ENCODE measurements at regions not wholly inside any gene's neighbourhood (a gene's known extent, or its start where the extent isn't known, plus 50 kb on each side); places are given as distances from the start of the nearest gene placed in this dataset.
"Not testable (repeated sequence)": the region's sequence is repeated elsewhere in the genome, so short reads cannot be mapped to it uniquely, and the experiment has no call there.

- H3K27me3 ChIP-seq (ENCODE audit: insufficient read depth, low read length), result no peaks in the 10 kb centered on the region
- peaks cover 13% of the 10 kb centered on the region; the same call in 1 of the 2 replicates for H3K36me3 ChIP-seq (ENCODE audit: insufficient read depth, low read length)
- H3K4me1 ChIP-seq (ENCODE audit: control insufficient read depth, insufficient read depth, low read length, unreplicated experiment), result peaks cover 13% of the 10 kb centered on the region
- no peaks in the 10 kb centered on the region for H3K79me2 ChIP-seq (ENCODE audit: control insufficient read depth, insufficient read depth, low read length, unreplicated experiment)
- no peak overlapping the region for H3K27ac ChIP-seq (ENCODE audit: low read depth, low read length)
- H3K4me3 ChIP-seq (ENCODE audit: low read depth, low read length), result no peak overlapping the region
- H2AFZ ChIP-seq (ENCODE audit: low read length, unreplicated experiment), result no peak overlapping the region
These were observed 200.4 kb downstream of the UTRN start for GRCh38 chr6:144485531-144485930.

- peaks cover 7% of the 10 kb centered on the region for H3K4me1 ChIP-seq (ENCODE audit: control insufficient read depth, insufficient read depth, low read length, unreplicated experiment)
- H3K79me2 ChIP-seq (ENCODE audit: control insufficient read depth, insufficient read depth, low read length, unreplicated experiment), result no peaks in the 10 kb centered on the region
- no peak overlapping the region for H3K4me3 ChIP-seq (ENCODE audit: low read depth, low read length)
- no peak overlapping the region for H3K27ac ChIP-seq (ENCODE audit: low read depth, low read length)
- H2AFZ ChIP-seq (ENCODE audit: low read length, unreplicated experiment), result no peak overlapping the region
- H3K27me3 ChIP-seq (ENCODE audit: insufficient read depth, low read length), result no peaks in the 10 kb centered on the region
- peaks cover 20% of the 10 kb centered on the region; the same call in 1 of the 2 replicates for H3K36me3 ChIP-seq (ENCODE audit: insufficient read depth, low read length)
These were observed 203.5 kb downstream of the UTRN start for GRCh38 chr6:144488590-144488989.

- H3K27ac ChIP-seq (ENCODE audit: low read depth, low read length), result peak overlapping the region; percentile 7; the same call in 1 of the 2 replicates
- H3K79me2 ChIP-seq (ENCODE audit: control insufficient read depth, insufficient read depth, low read length, unreplicated experiment), result no peaks in the 10 kb centered on the region
- no peaks in the 10 kb centered on the region for H3K27me3 ChIP-seq (ENCODE audit: insufficient read depth, low read length)
- peaks cover 7% of the 10 kb centered on the region for H3K4me1 ChIP-seq (ENCODE audit: control insufficient read depth, insufficient read depth, low read length, unreplicated experiment)
- no peak overlapping the region for H3K4me3 ChIP-seq (ENCODE audit: low read depth, low read length)
- H3K36me3 ChIP-seq (ENCODE audit: insufficient read depth, low read length), result peaks cover 16% of the 10 kb centered on the region
- H2AFZ ChIP-seq (ENCODE audit: low read length, unreplicated experiment), result no peak overlapping the region
These were observed 208.1 kb downstream of the UTRN start for GRCh38 chr6:144493035-144493910.

- H3K79me2 ChIP-seq (ENCODE audit: control insufficient read depth, insufficient read depth, low read length, unreplicated experiment); H3K27me3 ChIP-seq (ENCODE audit: insufficient read depth, low read length); H3K27ac ChIP-seq (ENCODE audit: low read depth, low read length); H3K4me3 ChIP-seq (ENCODE audit: low read depth, low read length); H2AFZ ChIP-seq (ENCODE audit: low read length, unreplicated experiment); H3K4me1 ChIP-seq (ENCODE audit: control insufficient read depth, insufficient read depth, low read length, unreplicated experiment): not testable (repeated sequence)
- peaks cover 13% of the 10 kb centered on the region for H3K36me3 ChIP-seq (ENCODE audit: insufficient read depth, low read length)
These were observed 209.9 kb downstream of the UTRN start for GRCh38 chr6:144495076-144495475.

- H3K27me3 ChIP-seq (ENCODE audit: insufficient read depth, low read length), result no peaks in the 10 kb centered on the region
- peaks cover 7% of the 10 kb centered on the region for H3K4me1 ChIP-seq (ENCODE audit: control insufficient read depth, insufficient read depth, low read length, unreplicated experiment)
- H3K4me3 ChIP-seq (ENCODE audit: low read depth, low read length), result no peak overlapping the region
- H3K36me3 ChIP-seq (ENCODE audit: insufficient read depth, low read length), result peaks cover 13% of the 10 kb centered on the region
- no peak overlapping the region for H3K27ac ChIP-seq (ENCODE audit: low read depth, low read length)
- no peak overlapping the region for H2AFZ ChIP-seq (ENCODE audit: low read length, unreplicated experiment)
- H3K79me2 ChIP-seq (ENCODE audit: control insufficient read depth, insufficient read depth, low read length, unreplicated experiment), result no peaks in the 10 kb centered on the region
These were observed 212.5 kb downstream of the UTRN start for GRCh38 chr6:144497650-144498049.

- no peaks in the 10 kb centered on the region for H3K27me3 ChIP-seq (ENCODE audit: insufficient read depth, low read length)
- H3K36me3 ChIP-seq (ENCODE audit: insufficient read depth, low read length), result peaks cover 21% of the 10 kb centered on the region
- no peak overlapping the region for H3K4me3 ChIP-seq (ENCODE audit: low read depth, low read length)
- H3K79me2 ChIP-seq (ENCODE audit: control insufficient read depth, insufficient read depth, low read length, unreplicated experiment), result no peaks in the 10 kb centered on the region
- no peak overlapping the region for H2AFZ ChIP-seq (ENCODE audit: low read length, unreplicated experiment)
- H3K27ac ChIP-seq (ENCODE audit: low read depth, low read length), result no peak overlapping the region
- H3K4me1 ChIP-seq (ENCODE audit: control insufficient read depth, insufficient read depth, low read length, unreplicated experiment), result no peaks in the 10 kb centered on the region
These were observed 215.8 kb downstream of the UTRN start for GRCh38 chr6:144500892-144501291.

GRCh38 chr6:144505214-144505613 is 220.1 kb downstream of the UTRN start:
- H3K4me1 ChIP-seq (ENCODE audit: control insufficient read depth, insufficient read depth, low read length, unreplicated experiment); H3K27me3 ChIP-seq (ENCODE audit: insufficient read depth, low read length); H3K79me2 ChIP-seq (ENCODE audit: control insufficient read depth, insufficient read depth, low read length, unreplicated experiment); H2AFZ ChIP-seq (ENCODE audit: low read length, unreplicated experiment); H3K27ac ChIP-seq (ENCODE audit: low read depth, low read length); H3K4me3 ChIP-seq (ENCODE audit: low read depth, low read length): not testable (repeated sequence)
- H3K36me3 ChIP-seq (ENCODE audit: insufficient read depth, low read length), result peaks cover 23% of the 10 kb centered on the region

- H3K4me1 ChIP-seq (ENCODE audit: control insufficient read depth, insufficient read depth, low read length, unreplicated experiment); H3K27ac ChIP-seq (ENCODE audit: low read depth, low read length); H2AFZ ChIP-seq (ENCODE audit: low read length, unreplicated experiment); H3K79me2 ChIP-seq (ENCODE audit: control insufficient read depth, insufficient read depth, low read length, unreplicated experiment); H3K27me3 ChIP-seq (ENCODE audit: insufficient read depth, low read length); H3K4me3 ChIP-seq (ENCODE audit: low read depth, low read length): not testable (repeated sequence)
- H3K36me3 ChIP-seq (ENCODE audit: insufficient read depth, low read length), result peaks cover 19% of the 10 kb centered on the region
These were observed 220.9 kb downstream of the UTRN start for GRCh38 chr6:144506051-144506450.

- not testable (repeated sequence) for H3K79me2 ChIP-seq (ENCODE audit: control insufficient read depth, insufficient read depth, low read length, unreplicated experiment); H3K4me1 ChIP-seq (ENCODE audit: control insufficient read depth, insufficient read depth, low read length, unreplicated experiment); H3K27ac ChIP-seq (ENCODE audit: low read depth, low read length); H3K27me3 ChIP-seq (ENCODE audit: insufficient read depth, low read length); H2AFZ ChIP-seq (ENCODE audit: low read length, unreplicated experiment); H3K4me3 ChIP-seq (ENCODE audit: low read depth, low read length)
- H3K36me3 ChIP-seq (ENCODE audit: insufficient read depth, low read length), result peaks cover 18% of the 10 kb centered on the region
These were observed 222.7 kb downstream of the UTRN start for GRCh38 chr6:144507772-144508312.

- H3K36me3 ChIP-seq (ENCODE audit: insufficient read depth, low read length), result peaks cover 24% of the 10 kb centered on the region
These were observed 225.7 kb downstream of the UTRN start for GRCh38 chr6:144510859-144511258.

GRCh38 chr6:144515761-144516160 is 230.6 kb downstream of the UTRN start:
- peaks cover 27% of the 10 kb centered on the region for H3K36me3 ChIP-seq (ENCODE audit: insufficient read depth, low read length)
- H2AFZ ChIP-seq (ENCODE audit: low read length, unreplicated experiment), result no peak overlapping the region
- no peaks in the 10 kb centered on the region for H3K4me1 ChIP-seq (ENCODE audit: control insufficient read depth, insufficient read depth, low read length, unreplicated experiment)
- H3K4me3 ChIP-seq (ENCODE audit: low read depth, low read length), result no peak overlapping the region
- no peaks in the 10 kb centered on the region for H3K27me3 ChIP-seq (ENCODE audit: insufficient read depth, low read length)
- H3K79me2 ChIP-seq (ENCODE audit: control insufficient read depth, insufficient read depth, low read length, unreplicated experiment), result no peaks in the 10 kb centered on the region
- H3K27ac ChIP-seq (ENCODE audit: low read depth, low read length), result no peak overlapping the region

More at GRCh38 chr6:144510859-144511258, 225.7 kb downstream of the UTRN start:
- Histone ChIP-seq H3K4me3 (ENCODE audit: low read depth, low read length) (no peak overlapping the region), H2AFZ (ENCODE audit: low read length, unreplicated experiment) (no peak overlapping the region), H3K4me1 (ENCODE audit: control insufficient read depth, insufficient read depth, low read length, unreplicated experiment) (no peaks in the 10 kb centered on the region), H3K27ac (ENCODE audit: low read depth, low read length) (no peak overlapping the region), H3K27me3 (ENCODE audit: insufficient read depth, low read length) (no peaks in the 10 kb centered on the region), H3K79me2 (ENCODE audit: control insufficient read depth, insufficient read depth, low read length, unreplicated experiment) (no peaks in the 10 kb centered on the region)

Measured in ACC112 (cell line).